C4-2B (cell line): ENCODE measurements at regions not wholly inside any gene's neighbourhood (a gene's known extent, or its start where the extent isn't known, plus 50 kb on each side); places are given as distances from the start of the nearest gene placed in this dataset.
"Not testable (repeated sequence)": the region's sequence is repeated elsewhere in the genome, so short reads cannot be mapped to it uniquely, and the experiment has no call there.

Experiments
- H3K27ac ChIP-seq: fragments of 450-650 bp; 2 replicates; pipeline ENCODE4 v1.5.1; 2017
- CTCF ChIP-seq: fragments of 450-650 bp; conservative IDR thresholded peaks from 2 replicates; pipeline ENCODE4 v1.5.1; 2017; ENCODE audit warnings: mild to moderate bottlenecking
- ZFX ChIP-seq: fragments of 450-650 bp; IDR thresholded peaks from 2 replicates; pipeline ENCODE4 v1.6.1; 2017

- TF ChIP-seq CTCF (no peak), ZFX (no peak)
- no peak overlapping the region for H3K27ac ChIP-seq
These were observed 509.9 kb upstream of the SYNCRIP start for GRCh38 chr6:86152546-86152945.

- TF ChIP-seq CTCF (no peak), ZFX (no peak)
These were observed 505.9 kb upstream of the SYNCRIP start for GRCh38 chr6:86148586-86148985.

GRCh38 chr6:86147859-86148258, 505.2 kb upstream of the SYNCRIP start:
- no peak for TF ChIP-seq CTCF
- no peak for TF ChIP-seq ZFX
- no peak overlapping the region for H3K27ac ChIP-seq

More at GRCh38 chr6:86148586-86148985, 505.9 kb upstream of the SYNCRIP start:
- H3K27ac ChIP-seq, result no peak overlapping the region

- TF ChIP-seq ZFX, result no peak
- no peak for TF ChIP-seq CTCF
- H3K27ac ChIP-seq, result no peak overlapping the region
These were observed 504.6 kb upstream of the SYNCRIP start for GRCh38 chr6:86147311-86147710.

GRCh38 chr6:86146751-86147150, 504.1 kb upstream of the SYNCRIP start:
- H3K27ac ChIP-seq, result not testable (repeated sequence)

GRCh38 chr6:86142326-86142725, 499.6 kb upstream of the SYNCRIP start:
- H3K27ac ChIP-seq, result no peak overlapping the region
- TF ChIP-seq CTCF (no peak), ZFX (no peak)

- no peak for TF ChIP-seq CTCF
- no peak for TF ChIP-seq ZFX
- no peak overlapping the region for H3K27ac ChIP-seq
These were observed 485.6 kb upstream of the SYNCRIP start for GRCh38 chr6:86128130-86128814.

- TF ChIP-seq CTCF (no peak), ZFX (no peak)
- no peak overlapping the region for H3K27ac ChIP-seq
These were observed 479.4 kb upstream of the SYNCRIP start for GRCh38 chr6:86122086-86122485.
